Mucosa of descending colon (tissue), 3 donors: ENCODE measurements at regions not wholly inside any gene's neighbourhood (a gene's known extent, or its start where the extent isn't known, plus 50 kb on each side); places are given as distances from the start of the nearest gene placed in this dataset.

Experiments
- ATAC-seq: fragments of 200-7000 bp; cut with Tn5 transposase; one replicate; pipeline ENCODE4 v1.9.1; 2020; ENCODE audit warnings: mild to moderate bottlenecking, moderate library complexity
- DNase-seq, 3 donors: peaks; one replicate each; pipeline ENCODE4 v3.0.0-alpha.2; 2020
- H3K36me3 ChIP-seq: fragments of 200-600 bp; one replicate; pipeline ENCODE4 v1.8.0; 2021; ENCODE audit warnings: low read depth, mild to moderate bottlenecking
- H3K4me1 ChIP-seq: fragments of 200-600 bp; one replicate; pipeline ENCODE4 v1.8.0; 2021; ENCODE audit warnings: low read depth, mild to moderate bottlenecking
- H3K4me3 ChIP-seq: fragments of 200-600 bp; one replicate; pipeline ENCODE4 v1.8.0; 2021; ENCODE audit warnings: mild to moderate bottlenecking
- H3K9me3 ChIP-seq: fragments of 200-600 bp; one replicate; pipeline ENCODE4 v1.8.0; 2021; ENCODE audit warnings: mild to moderate bottlenecking
- intact Hi-C, 2 donors: fragments of 100-400 bp; cut with DNase I in 1 of 2; cut with micrococcal nuclease in 1 of 2; formaldehyde crosslinking; loops; one replicate each; pipeline versions ENCODE4 v1.11.0 to v1.11.1; 2022; cut with DNase I, micrococcal nuclease
- TF ChIP-seq, protein P1 (sequence below): fragments of 200-600 bp; IDR thresholded peaks from one replicate; pipeline ENCODE4 v1.8.0; 2022; ENCODE audit warnings: antibody characterized with exemption, mild to moderate bottlenecking
- donor health status: DM: no; HTN: no; CAD: no; lungs with moderate emphysema.
- donor health status: DM: no; HTN: no; CAD: no.
- donor health status: DM: no; HTN: yes; CAD: no.

DNA sequence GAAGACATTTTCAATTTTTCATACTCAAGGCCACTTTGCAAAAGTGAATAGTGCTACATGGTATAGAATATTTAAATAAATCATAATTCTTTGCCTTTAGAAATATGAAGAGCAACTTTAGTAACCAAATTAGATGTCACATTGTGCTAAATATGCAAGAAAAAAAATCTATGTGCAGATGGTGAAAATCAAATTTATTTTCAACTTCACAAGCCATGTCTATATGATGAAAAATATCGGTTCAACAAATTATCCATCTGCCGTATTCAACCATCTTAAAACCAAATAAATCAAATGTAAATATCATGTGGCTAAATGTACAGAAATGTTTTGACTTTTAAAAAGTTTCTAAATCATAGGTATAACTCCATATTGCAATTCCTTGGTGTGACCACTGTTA is 398.2 kb downstream of the PABPC4L start:
- Histone ChIP-seq H3K9me3 (no peaks in the 10 kb centered on the region), H3K4me1 (no peaks in the 10 kb centered on the region), H3K4me3 (no peak overlapping the region), H3K36me3 (no peaks in the 10 kb centered on the region)
- ATAC-seq (no peak), DNase-seq (no peak)
- intact Hi-C loops = no loop called here
- TF ChIP-seq, protein P1, sequence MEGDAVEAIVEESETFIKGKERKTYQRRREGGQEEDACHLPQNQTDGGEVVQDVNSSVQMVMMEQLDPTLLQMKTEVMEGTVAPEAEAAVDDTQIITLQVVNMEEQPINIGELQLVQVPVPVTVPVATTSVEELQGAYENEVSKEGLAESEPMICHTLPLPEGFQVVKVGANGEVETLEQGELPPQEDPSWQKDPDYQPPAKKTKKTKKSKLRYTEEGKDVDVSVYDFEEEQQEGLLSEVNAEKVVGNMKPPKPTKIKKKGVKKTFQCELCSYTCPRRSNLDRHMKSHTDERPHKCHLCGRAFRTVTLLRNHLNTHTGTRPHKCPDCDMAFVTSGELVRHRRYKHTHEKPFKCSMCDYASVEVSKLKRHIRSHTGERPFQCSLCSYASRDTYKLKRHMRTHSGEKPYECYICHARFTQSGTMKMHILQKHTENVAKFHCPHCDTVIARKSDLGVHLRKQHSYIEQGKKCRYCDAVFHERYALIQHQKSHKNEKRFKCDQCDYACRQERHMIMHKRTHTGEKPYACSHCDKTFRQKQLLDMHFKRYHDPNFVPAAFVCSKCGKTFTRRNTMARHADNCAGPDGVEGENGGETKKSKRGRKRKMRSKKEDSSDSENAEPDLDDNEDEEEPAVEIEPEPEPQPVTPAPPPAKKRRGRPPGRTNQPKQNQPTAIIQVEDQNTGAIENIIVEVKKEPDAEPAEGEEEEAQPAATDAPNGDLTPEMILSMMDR = no peak

DNA sequence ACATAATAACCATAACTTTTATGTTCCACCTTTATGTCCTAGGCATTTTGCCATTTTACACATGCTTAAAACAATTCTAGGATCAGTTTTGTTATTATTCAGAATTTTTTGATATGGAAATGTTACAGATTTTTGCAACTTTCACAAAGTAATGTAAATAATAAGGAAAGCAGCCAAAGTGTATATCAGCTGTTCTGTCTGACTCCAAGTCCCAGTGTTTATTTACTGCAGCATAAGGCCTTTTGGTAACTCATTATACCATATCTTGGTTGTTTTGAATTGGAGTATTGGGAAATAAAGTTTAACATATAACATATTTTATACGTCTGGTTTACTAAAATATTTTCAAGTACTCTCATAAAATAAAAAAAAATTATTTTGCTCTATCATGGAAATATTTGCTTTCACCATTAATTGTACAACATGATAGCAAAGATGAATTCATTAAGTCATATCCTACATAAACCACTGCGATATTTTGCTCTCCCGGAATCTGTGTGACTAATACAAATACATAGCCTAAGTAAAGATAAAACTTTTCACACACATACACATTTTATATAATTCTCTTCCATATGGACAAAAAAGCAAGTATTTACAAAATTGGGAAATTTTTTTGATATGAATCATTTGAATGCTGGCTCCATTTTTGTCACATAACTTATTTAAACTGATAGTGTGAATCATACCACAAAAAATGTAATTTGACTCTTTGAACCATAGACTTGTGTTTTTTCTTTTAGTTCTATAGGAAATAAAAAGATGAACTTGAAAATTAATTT is 399.0 kb downstream of the PABPC4L start:
- ATAC-seq (no peak), DNase-seq (no peak)
- Histone ChIP-seq H3K4me1 (no peaks in the 10 kb centered on the region), H3K9me3 (no peaks in the 10 kb centered on the region), H3K4me3 (no peak overlapping the region), H3K36me3 (no peaks in the 10 kb centered on the region)
- TF ChIP-seq, protein P1 = no peak
- intact Hi-C loops = no loop called here

DNA sequence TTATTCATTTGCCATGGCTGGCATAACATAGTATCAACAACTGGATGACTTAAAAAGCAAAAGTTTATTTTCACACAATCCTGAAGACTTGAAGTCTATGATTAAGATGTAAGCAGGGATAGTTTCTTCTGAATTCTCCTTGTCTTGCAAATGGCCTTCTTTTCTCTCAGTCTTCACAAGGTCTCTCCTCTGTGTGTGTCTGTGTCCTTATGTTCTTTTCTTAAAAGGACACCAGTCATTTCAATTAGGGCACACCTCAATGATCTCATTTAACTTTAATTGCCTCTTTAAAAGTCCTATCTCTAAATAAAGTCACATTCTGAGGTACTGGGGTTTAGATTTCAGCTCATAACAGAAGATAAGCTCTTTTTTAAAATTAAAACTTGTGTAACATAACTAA is 399.7 kb downstream of the PABPC4L start:
- ATAC-seq = no peak
- TF ChIP-seq, protein P1 = no peak

DNA sequence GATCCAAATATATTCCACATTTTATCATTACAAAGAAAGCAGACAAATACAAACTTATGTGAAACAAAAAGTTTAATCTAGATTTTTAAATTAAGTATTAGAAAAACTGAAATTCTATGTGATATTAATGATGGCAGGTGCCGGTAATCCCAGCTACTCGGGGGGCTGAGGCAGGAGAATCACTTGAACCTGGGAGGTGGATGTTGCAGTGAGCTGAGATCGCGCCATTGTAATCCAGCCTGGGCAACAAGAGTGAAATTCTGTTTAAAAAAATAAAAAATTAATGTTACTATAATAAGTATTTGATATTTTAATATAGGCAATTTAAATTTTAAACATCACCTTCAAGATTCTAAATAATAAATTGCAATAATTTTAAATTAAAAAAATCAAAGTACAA is 400.6 kb downstream of the PABPC4L start:
- DNase-seq (no peak), ATAC-seq (no peak)
- TF ChIP-seq, protein P1 = no peak
- intact Hi-C loops = no loop called here
- Histone ChIP-seq H3K9me3 (no peaks in the 10 kb centered on the region), H3K4me1 (no peaks in the 10 kb centered on the region), H3K4me3 (no peak overlapping the region), H3K36me3 (no peaks in the 10 kb centered on the region)

More for the DNA sequence above, 399.7 kb downstream of the PABPC4L start:
- intact Hi-C loops = no loop called here
- no peak overlapping the region for H3K4me3 ChIP-seq
- no peaks in the 10 kb centered on the region for H3K36me3 ChIP-seq
- H3K9me3 ChIP-seq = no peaks in the 10 kb centered on the region
- no peak for DNase-seq
- H3K4me1 ChIP-seq = no peaks in the 10 kb centered on the region

DNA sequence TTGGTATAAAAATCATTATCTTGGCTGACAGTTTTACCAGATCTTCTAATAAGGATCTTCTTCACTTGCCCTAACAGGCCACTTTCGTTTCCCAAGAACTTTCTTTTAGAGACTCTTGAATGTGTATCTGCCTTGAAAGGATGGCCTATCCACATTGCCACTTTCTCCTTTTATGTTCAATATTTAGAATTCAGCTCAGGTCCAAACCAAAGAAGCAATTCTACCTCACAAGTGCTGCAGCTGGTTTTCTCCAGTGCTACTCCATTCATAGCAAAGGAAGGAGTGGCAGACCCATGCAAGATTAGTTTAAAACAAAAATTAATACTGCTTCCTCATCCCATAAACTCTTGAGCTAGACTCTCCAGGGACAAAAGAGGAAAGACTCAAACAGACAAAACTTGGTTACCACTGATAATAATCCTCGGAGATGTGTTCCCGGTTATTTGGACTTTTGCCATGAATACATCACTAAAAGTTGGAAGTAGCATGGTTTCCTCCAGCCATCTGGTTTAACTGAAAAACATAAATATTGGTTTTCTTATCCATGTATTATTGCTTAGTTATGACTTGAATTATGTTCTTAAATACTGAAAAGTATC is 401.8 kb downstream of the PABPC4L start:
- Histone ChIP-seq H3K4me1 (no peaks in the 10 kb centered on the region), H3K4me3 (no peak overlapping the region), H3K36me3 (no peaks in the 10 kb centered on the region), H3K9me3 (no peaks in the 10 kb centered on the region)
- intact Hi-C loops = no loop called here
- TF ChIP-seq, protein P1 = no peak
- DNase-seq = no peak
- ATAC-seq = no peak
